ENCODE measurements at regions not wholly inside any gene's neighbourhood (a gene's known extent, or its start where the extent isn't known, plus 50 kb on each side); places are given as distances from the start of the nearest gene placed in this dataset.

- no peak for TF ChIP-seq CTCF (optimal IDR thresholded peaks at IDR 0.05 in 1 of 3, IDR thresholded peaks at IDR 0.05 in 1 of 3, conservative IDR thresholded peaks at IDR 0.05 in 1 of 3; ENCODE audit: extremely low read depth in 1 of 3, insufficient read depth in 2 of 3, low read length in 3 of 3)
- TF ChIP-seq EZH2 (IDR thresholded peaks at IDR 0.05; ENCODE audit: low read length), result no peak
Measured at GRCh38 chr17:71503710-71504465, 616.9 kb upstream of the SOX9 start.

Measured in keratinocyte (primary cell).